ENCODE measurements at regions not wholly inside any gene's neighbourhood (a gene's known extent, or its start where the extent isn't known, plus 50 kb on each side); places are given as distances from the start of the nearest gene placed in this dataset.

GRCh38 chr10:33955676-33956075 is 621.2 kb upstream of the NRP1 start:
- H3K27ac Mint-ChIP-seq: no peak overlapping the region

GRCh38 chr10:33952692-33953360 is 618.4 kb upstream of the NRP1 start:
- Mint-ChIP-seq H3K27ac (no peak overlapping the region), H3K4me3 (no peak overlapping the region), H3K9me3 (peaks cover 5% of the 10 kb centered on the region), H3K36me3 (no peaks in the 10 kb centered on the region), H3K27me3 (no peaks in the 10 kb centered on the region), H3K4me1 (no peaks in the 10 kb centered on the region)
- no peak for DNase-seq

More at GRCh38 chr10:33955676-33956075, 621.2 kb upstream of the NRP1 start:
- Mint-ChIP-seq H3K4me1 (no peaks in the 10 kb centered on the region), H3K36me3 (no peaks in the 10 kb centered on the region), H3K9me3 (peaks cover 5% of the 10 kb centered on the region), H3K4me3 (no peak overlapping the region), H3K27me3 (peaks cover 6% of the 10 kb centered on the region)
- no peak for DNase-seq

DNA sequence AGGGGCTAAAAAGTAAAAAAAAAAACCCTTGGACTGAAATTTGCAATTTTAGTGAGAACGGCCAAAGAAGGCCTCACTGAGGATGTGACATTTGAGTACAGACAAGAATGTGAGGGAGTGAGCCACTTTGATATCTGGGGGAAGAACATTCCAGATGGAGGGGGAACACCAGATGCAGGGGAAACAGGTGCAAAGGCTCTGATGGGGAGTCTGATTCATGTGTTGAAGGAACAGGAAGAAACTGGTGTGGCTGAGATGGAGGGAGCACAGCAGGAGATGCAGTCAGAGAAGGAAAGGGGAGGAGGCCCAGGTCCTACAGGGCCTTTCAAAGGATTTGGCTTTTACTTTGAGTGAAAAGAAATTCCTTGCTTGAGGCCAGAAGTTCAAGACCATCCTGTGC is 615.7 kb upstream of the NRP1 start:
- Mint-ChIP-seq H3K27ac (no peak overlapping the region), H3K4me3 (no peak overlapping the region), H3K4me1 (no peaks in the 10 kb centered on the region), H3K36me3 (no peaks in the 10 kb centered on the region), H3K27me3 (no peaks in the 10 kb centered on the region), H3K9me3 (peaks cover 1% of the 10 kb centered on the region)
- no peak for DNase-seq

GRCh38 chr10:33947544-33947943 is 613.1 kb upstream of the NRP1 start:
- no peaks in the 10 kb centered on the region for H3K27me3 Mint-ChIP-seq
- peaks cover 1% of the 10 kb centered on the region for H3K9me3 Mint-ChIP-seq

GRCh38 chr10:33945051-33945450 is 610.6 kb upstream of the NRP1 start:
- Mint-ChIP-seq H3K9me3 (peaks cover 1% of the 10 kb centered on the region), H3K4me3 (no peak overlapping the region), H3K27me3 (no peaks in the 10 kb centered on the region), H3K4me1 (no peaks in the 10 kb centered on the region), H3K27ac (no peak overlapping the region), H3K36me3 (no peaks in the 10 kb centered on the region)
- no peak for DNase-seq

More at GRCh38 chr10:33947544-33947943, 613.1 kb upstream of the NRP1 start:
- no peak for DNase-seq
- H3K4me1 Mint-ChIP-seq: no peaks in the 10 kb centered on the region
- H3K4me3 Mint-ChIP-seq: no peak overlapping the region
- no peak overlapping the region for H3K27ac Mint-ChIP-seq
- H3K36me3 Mint-ChIP-seq: no peaks in the 10 kb centered on the region

- Mint-ChIP-seq H3K27ac (no peak overlapping the region), H3K4me1 (no peaks in the 10 kb centered on the region), H3K9me3 (peaks cover 1% of the 10 kb centered on the region), H3K4me3 (no peak overlapping the region), H3K36me3 (no peaks in the 10 kb centered on the region), H3K27me3 (no peaks in the 10 kb centered on the region)
- DNase-seq: no peak
Observed at GRCh38 chr10:33942508-33942907, 608.0 kb upstream of the NRP1 start.

- no peaks in the 10 kb centered on the region for H3K9me3 Mint-ChIP-seq
- DNase-seq: no peak
- H3K36me3 Mint-ChIP-seq: no peaks in the 10 kb centered on the region
- H3K27me3 Mint-ChIP-seq: no peaks in the 10 kb centered on the region
- no peak overlapping the region for H3K4me3 Mint-ChIP-seq
- H3K27ac Mint-ChIP-seq: no peak overlapping the region
- H3K4me1 Mint-ChIP-seq: no peaks in the 10 kb centered on the region
Observed at GRCh38 chr10:33939892-33940291, 605.4 kb upstream of the NRP1 start.

- Mint-ChIP-seq H3K4me1 (no peaks in the 10 kb centered on the region), H3K9me3 (no peaks in the 10 kb centered on the region), H3K36me3 (no peaks in the 10 kb centered on the region), H3K27ac (no peak overlapping the region), H3K4me3 (no peak overlapping the region), H3K27me3 (no peaks in the 10 kb centered on the region)
- DNase-seq: no peak
Observed at GRCh38 chr10:33939410-33939809, 604.9 kb upstream of the NRP1 start.

DNA sequence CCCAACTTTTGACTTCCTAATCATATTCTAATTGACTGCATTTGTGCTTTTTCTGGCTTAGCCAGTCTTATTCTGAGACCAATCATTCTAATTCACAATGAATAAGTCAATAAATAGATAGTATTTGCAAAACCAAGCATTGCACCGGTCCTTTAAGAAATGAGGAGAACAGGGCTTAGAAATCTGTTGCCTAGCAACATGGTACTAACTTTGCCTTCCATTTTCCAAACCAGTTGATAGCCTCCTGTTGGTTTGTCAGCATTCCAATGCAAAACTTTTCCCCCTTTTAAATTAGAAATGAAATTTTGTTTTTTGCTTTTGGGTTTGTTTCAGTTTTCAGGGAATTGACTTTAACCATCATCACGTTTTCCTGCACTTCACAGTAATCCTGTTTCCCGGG is 603.5 kb upstream of the NRP1 start:
- Mint-ChIP-seq H3K4me3 (no peak overlapping the region), H3K4me1 (no peaks in the 10 kb centered on the region), H3K36me3 (no peaks in the 10 kb centered on the region), H3K27ac (no peak overlapping the region), H3K9me3 (no peaks in the 10 kb centered on the region), H3K27me3 (peaks cover 3% of the 10 kb centered on the region)
- DNase-seq: no peak

DNA sequence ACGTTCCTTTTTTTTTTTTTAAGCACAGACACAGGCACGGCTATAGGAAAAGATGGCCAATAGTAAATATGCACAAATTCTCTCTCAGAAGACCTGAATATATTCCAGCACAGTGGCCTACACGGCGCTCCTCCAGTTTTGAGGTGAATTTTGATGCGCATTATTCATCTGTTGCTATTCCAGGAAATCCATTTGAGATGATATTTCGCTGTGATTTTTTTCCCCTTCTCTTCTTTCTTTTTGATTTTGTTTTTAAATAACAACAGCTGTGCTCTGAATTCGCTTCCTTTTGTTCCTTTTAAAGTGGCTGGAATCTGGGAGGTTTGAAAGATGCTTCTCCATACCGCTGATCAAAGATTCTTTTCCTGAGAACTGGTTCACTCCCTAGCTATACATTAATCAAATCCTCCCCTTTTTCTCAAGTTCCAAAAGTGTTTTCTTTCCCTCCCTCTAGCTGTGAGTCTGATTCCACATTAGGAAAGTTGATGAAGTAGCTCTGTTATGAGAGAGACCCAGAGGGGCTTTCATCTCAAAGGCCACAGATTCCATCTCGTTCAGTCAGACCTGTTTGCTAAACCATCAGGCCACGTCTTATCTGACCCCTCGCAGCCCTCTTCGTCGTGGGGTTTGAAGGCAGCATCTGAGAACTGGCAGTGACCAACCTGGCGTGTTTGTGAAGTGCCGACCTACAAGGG is 602.7 kb upstream of the NRP1 start:
- H3K27me3 Mint-ChIP-seq: peaks cover 7% of the 10 kb centered on the region
- no peaks in the 10 kb centered on the region for H3K36me3 Mint-ChIP-seq
- no peaks in the 10 kb centered on the region for H3K4me1 Mint-ChIP-seq
- no peak overlapping the region for H3K27ac Mint-ChIP-seq
- no peaks in the 10 kb centered on the region for H3K9me3 Mint-ChIP-seq
- DNase-seq: no peak
- no peak overlapping the region for H3K4me3 Mint-ChIP-seq

GRCh38 chr10:33935350-33935749 is 600.9 kb upstream of the NRP1 start:
- no peak overlapping the region for H3K4me3 Mint-ChIP-seq
- no peaks in the 10 kb centered on the region for H3K9me3 Mint-ChIP-seq
- H3K27ac Mint-ChIP-seq: no peak overlapping the region
- H3K4me1 Mint-ChIP-seq: no peaks in the 10 kb centered on the region
- peaks cover 7% of the 10 kb centered on the region for H3K27me3 Mint-ChIP-seq
- no peaks in the 10 kb centered on the region for H3K36me3 Mint-ChIP-seq
- DNase-seq: no peak

DNA sequence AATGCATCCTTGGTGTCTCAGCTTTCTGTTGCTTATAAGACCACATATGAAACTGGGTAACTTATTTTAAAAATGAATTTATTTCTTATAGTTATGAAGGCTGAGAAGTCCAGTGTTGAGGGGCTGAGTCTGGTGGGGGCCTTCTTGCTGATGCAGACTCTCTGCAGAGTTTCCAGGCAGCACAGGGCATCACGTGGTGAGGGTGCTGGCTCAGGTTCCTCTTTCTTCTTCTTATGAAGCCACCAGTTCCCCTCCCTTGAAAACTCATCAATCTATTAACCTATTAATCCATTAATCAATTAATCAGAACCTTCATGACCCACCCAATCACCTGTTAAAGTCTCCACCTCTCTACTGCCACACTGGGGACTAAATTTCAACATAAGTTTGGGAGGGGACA is 595.6 kb upstream of the NRP1 start:
- H3K9me3 Mint-ChIP-seq: no peaks in the 10 kb centered on the region
- H3K4me1 Mint-ChIP-seq: no peaks in the 10 kb centered on the region
- peaks cover 13% of the 10 kb centered on the region for H3K27me3 Mint-ChIP-seq
- H3K36me3 Mint-ChIP-seq: no peaks in the 10 kb centered on the region
- H3K4me3 Mint-ChIP-seq: no peak overlapping the region
- DNase-seq: no peak
- no peak overlapping the region for H3K27ac Mint-ChIP-seq

DNA sequence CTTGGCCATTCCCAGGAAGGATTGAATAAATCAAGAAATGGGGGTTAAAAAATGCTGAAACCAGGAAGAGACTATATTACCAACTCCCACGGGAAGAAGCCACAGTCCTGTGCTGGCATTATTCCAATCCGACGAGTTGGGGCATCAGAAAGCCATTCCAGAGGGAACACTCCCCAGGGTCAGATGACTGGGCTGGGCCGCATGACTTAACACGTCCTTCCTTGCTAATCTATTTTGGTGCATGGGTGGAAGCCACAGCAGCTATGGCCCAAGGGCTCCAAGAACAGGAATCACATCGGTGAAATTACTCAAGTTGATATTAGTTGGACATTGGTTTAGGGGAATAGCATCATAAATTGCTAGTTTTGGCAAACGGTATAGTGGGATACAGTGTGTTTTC is 592.9 kb upstream of the NRP1 start:
- Mint-ChIP-seq H3K36me3 (no peaks in the 10 kb centered on the region), H3K27ac (no peak overlapping the region), H3K4me1 (no peaks in the 10 kb centered on the region), H3K27me3 (peaks cover 6% of the 10 kb centered on the region), H3K9me3 (no peaks in the 10 kb centered on the region), H3K4me3 (no peak overlapping the region)
- no peak for DNase-seq

DNA sequence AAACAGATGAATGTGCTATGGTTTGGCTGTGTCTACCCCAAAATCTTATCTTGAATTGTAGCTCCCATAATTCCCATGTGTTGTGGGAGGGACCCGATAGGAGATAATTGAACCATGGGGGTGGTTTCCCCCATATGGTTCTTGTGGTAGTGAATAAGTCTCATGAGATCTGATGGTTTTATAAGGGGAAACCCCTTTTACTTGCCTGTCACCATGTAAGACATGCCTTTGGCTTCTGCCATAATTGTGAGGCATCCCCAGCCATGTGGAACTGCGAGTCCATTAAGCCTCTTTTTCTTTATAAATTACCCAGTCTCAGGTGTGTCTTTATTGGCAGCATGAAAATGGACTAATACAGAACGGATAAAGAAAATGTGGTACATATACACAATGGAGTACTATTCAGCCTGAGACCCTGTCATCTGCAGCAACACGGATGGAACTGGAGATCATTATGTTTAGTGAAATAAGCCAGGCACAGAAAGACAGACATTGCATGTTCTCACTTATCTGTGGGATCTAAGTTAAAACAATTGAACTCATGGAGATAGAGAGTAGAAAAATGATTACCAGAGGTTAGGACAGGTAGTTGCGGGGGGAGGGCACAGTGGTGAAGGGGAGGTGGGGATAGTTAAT is 587.6 kb upstream of the NRP1 start:
- Mint-ChIP-seq H3K9me3 (no peaks in the 10 kb centered on the region), H3K4me1 (no peaks in the 10 kb centered on the region), H3K27ac (no peak overlapping the region), H3K36me3 (no peaks in the 10 kb centered on the region), H3K4me3 (no peak overlapping the region), H3K27me3 (peaks cover 11% of the 10 kb centered on the region)
- DNase-seq: no peak

- H3K4me1 Mint-ChIP-seq: no peaks in the 10 kb centered on the region
- DNase-seq: no peak
- no peak overlapping the region for H3K4me3 Mint-ChIP-seq
- H3K36me3 Mint-ChIP-seq: no peaks in the 10 kb centered on the region
- H3K27me3 Mint-ChIP-seq: peaks cover 8% of the 10 kb centered on the region
- no peak overlapping the region for H3K27ac Mint-ChIP-seq
- H3K9me3 Mint-ChIP-seq: no peaks in the 10 kb centered on the region
Observed at GRCh38 chr10:33920351-33920750, 585.9 kb upstream of the NRP1 start.

DNA sequence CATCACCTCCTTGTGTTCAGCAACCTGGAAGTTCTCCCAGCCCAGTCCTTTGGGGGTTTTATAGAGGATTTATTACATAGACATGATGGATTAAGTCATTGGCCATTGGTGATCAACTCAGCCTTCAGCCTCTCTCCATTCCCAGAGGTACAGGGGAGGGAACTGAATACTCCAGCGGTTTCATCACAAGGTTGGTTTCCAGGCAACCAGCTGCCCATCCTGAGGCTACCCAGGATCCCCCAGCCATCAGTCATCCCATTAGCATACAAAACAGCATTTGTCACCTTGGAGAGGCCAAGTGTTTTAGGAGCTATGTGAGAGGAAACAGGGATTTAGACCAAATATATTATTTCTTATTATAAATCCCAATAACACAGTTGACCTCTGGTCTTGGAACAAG is 584.8 kb upstream of the NRP1 start:
- H3K9me3 Mint-ChIP-seq: no peaks in the 10 kb centered on the region
- H3K27me3 Mint-ChIP-seq: peaks cover 13% of the 10 kb centered on the region
- H3K36me3 Mint-ChIP-seq: no peaks in the 10 kb centered on the region
- no peaks in the 10 kb centered on the region for H3K4me1 Mint-ChIP-seq
- no peak overlapping the region for H3K27ac Mint-ChIP-seq
- H3K4me3 Mint-ChIP-seq: no peak overlapping the region
- DNase-seq: no peak
